HG03108 (cell line): ENCODE measurements at regions not wholly inside any gene's neighbourhood (a gene's known extent, or its start where the extent isn't known, plus 50 kb on each side); places are given as distances from the start of the nearest gene placed in this dataset.
"Not testable (repeated sequence)": the region's sequence is repeated elsewhere in the genome, so short reads cannot be mapped to it uniquely, and the experiment has no call there.

Experiments
- ATAC-seq: cut with Tn5 transposase; IDR thresholded peaks from one replicate; pipeline ENCODE4 v1.9.1; 2021; ENCODE audit warnings: moderate library complexity; ENCODE audit not compliant: unreplicated experiment

DNA sequence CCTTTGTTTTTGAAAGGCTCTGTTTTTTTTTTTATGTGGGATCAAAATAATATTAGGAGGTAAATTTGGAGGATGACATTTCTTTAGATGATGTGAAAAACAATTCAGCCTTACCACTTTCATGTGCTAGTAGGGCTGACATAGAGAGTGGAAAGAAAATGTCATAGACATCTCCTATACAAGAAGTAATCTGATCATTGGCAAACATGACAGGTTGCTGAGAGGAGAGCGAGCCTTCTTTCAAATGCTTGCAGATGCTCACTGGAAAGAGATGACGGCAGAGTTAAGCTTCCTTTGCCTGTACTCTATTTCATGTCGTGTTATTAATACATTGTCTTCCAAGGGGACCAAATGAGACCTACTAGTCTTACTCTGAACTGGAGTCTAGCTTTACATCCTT, 160.1 kb upstream of the DAP start:
- no peak for ATAC-seq

- ATAC-seq, result no peak
Measured at GRCh38 chr5:10920400-10920799, 159.4 kb upstream of the DAP start.

DNA sequence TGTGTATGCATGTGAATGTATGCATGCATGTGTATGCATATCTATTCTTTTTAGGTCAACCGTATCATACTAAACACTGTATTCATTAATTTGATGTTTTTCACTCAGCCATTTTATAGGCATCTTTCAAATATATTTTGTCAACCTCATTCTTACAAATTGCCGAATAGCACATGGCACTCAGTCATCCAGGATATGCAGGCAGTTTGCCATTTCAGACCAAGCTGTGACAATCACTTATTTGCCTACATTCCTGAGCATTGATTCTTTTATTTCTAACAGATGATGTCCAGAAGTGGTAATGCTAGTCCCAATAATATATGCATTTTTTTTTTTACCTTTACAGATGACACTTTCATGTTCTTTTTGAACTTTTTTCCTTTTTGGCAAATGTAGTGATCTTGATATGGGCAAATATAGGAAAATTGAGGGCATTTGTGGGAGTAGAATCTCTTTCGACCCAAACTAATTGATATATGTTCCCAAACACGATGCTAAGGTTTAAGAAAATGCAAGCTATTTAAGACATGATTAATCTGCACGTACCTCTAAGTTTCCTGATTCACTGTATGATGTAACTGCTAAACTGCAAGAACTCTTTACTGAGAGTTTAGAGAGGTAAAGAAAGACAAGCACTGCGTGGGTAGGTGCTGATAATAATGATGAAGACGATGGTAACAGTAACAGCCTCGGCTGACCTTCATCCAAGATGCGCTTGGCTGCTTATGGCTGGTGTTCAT, 153.9 kb upstream of the DAP start:
- ATAC-seq, result no peak

GRCh38 chr5:10913841-10914240, 152.8 kb upstream of the DAP start:
- ATAC-seq, result no peak

DNA sequence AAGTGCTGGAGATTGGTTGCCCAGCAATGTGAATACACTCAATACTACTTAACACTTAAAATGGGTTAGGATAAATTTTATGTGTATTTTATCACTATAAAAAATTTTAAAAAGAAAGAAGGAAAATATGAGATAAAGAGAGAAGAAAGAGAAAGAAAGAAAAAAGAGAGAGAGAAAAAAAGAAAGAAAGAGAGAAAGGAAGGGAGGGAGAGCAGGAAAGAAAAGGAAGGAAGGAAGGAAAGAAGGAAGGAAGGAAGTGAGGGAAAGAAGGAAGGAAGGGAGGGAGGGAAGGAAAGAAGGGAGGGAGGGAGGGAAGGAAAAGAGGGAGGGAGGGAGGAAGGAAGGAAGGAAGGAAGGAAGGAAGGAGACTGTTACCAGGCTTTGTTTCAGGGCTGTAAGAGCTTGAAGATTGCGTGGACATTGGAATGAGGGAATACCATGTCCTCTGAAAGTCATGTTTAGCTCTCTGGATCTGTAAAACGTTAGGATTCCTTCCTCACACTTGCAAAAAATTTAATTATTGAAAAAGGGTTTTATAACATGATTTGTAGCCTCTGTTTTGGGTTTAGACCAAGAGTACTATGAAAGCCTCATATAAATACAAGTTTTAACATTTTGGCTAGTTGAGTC, 152.3 kb upstream of the DAP start:
- ATAC-seq, result no peak

GRCh38 chr5:10912435-10912834, 151.4 kb upstream of the DAP start:
- no peak for ATAC-seq

GRCh38 chr5:10910261-10910660, 149.2 kb upstream of the DAP start:
- no peak for ATAC-seq

GRCh38 chr5:10904862-10905432, 143.9 kb upstream of the DAP start:
- ATAC-seq, result no peak

DNA sequence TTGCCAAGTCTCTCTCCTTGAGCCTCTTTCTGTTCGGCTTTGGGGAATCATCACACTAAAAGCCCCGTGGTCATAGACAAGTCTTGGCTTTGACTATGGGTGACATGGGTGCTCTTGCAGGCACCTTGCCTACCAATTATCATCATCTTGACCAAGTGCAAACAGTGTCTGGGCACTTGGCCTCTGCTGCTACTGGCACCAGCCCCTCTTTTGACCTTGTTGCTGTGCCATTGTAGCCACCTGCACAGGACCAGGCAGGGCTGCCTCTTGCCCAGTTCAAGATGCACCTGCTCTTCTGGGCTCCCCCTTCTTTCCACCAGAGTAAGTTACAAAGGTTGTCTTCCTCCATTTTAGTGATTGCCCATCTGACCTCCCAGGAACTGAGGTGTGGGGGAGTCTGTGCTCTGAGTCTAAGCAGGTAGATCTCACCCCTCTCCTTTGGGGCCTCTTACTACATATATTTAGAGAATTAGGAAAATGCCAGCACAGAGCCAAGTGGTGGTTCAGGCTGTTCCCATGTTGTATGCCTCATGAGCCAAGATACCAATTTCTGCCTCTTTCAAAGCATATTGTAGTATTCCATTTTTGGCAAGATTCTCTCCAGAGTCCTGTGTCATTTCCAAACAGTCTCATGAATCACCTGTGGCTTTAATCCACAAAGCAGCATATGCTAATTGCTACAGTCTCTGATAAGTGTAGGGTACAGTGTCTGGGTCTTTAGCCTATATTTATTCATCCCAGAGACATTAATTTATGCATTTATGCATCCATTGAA, 142.9 kb upstream of the DAP start:
- ATAC-seq, result no peak

GRCh38 chr5:10902145-10902544, 141.1 kb upstream of the DAP start:
- ATAC-seq, result no peak

DNA sequence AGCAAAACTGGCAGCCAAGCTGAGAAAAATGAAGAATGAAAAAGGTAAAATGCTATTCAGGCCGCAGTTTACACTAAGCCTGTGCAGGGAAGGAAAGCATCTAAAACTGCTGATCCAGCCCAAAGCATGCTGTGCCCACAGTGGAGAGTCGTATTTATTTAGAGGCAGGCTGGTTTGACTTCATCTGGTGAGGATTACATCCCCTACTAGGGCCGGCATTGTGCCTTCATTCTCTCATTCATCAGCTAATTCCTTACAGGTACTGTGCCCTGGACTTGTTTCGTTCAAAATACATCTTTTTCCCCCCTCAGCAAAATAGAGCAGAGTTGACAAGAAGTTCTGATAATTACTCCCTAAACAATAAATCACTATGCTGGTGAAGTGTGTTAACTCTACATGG, 137.5 kb upstream of the DAP start:
- ATAC-seq, result no peak

- no peak for ATAC-seq
Measured at GRCh38 chr5:10896016-10896415, 135.0 kb upstream of the DAP start.

DNA sequence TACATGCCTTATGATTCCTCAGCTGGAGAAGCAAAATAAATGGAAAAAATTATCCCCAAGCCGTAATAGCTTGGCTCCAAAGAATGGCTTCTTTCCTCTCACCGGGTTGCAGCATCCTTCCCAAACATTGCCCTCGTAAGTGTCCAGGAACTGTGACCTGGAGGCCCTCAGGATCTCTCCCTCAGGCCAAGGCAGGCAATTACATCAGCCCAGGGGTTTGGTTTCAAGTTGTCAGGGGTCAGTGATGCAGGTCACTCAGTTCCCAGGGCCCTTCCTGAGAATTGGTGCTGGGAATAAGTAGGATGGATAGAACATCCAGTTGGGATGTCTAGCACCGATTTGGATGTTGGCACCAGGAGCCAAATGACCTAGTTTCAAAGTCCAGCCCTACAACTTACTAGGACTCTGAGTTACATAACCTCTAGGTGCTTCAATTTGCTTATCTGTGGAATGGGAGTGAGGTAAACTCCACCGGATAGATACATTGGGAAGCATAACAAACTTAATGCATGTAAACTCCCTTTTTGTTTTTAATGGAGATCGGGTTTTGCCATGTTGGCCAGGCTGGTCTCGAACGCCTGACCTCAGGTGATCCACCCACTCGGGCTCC, 133.5 kb upstream of the DAP start:
- no peak for ATAC-seq

GRCh38 chr5:10892911-10893215, 131.8 kb upstream of the DAP start:
- no peak for ATAC-seq

GRCh38 chr5:10892147-10892910, 131.3 kb upstream of the DAP start:
- no peak for ATAC-seq

GRCh38 chr5:10891193-10891592, 130.2 kb upstream of the DAP start:
- ATAC-seq, result no peak

GRCh38 chr5:10886497-10886896, 125.5 kb upstream of the DAP start:
- ATAC-seq, result no peak

DNA sequence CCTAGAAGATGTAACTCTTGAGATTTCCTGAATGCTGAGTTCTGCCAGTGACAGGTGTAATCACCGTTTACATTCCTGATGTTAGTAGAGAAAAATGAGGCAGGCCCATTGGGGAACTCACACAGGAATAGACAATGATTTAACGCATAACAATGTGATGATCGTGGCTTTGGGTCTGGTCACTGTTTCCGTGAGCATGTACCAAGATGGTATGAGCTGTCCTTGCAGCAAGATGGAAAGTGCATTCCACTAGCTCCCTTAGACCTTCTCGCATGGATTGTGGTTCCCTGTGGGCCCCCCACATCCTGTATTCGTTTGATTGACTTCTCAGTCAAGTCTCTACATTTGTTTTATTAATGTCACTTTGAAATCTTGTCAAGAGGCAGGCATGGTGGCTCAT, 124.0 kb upstream of the DAP start:
- no peak for ATAC-seq

DNA sequence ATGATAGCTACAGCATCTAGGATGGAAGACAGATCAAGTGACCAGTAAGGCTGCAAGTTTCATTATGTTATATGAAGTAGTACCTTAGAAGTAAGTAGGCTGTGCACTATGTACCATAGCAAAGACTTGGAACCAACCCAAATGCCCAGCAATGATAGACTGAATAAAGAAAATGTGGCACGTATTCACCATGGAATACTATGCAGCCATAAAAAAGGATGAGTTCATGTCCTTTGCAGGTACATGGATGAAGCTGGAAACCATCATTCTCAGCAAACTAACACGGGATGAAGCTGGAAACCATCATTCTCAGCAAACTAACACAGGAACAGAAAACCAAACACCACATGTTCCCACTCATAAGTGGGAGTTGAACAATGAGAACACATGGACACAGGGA, 122.9 kb upstream of the DAP start:
- not testable (repeated sequence) for ATAC-seq

GRCh38 chr5:10880934-10881333, 119.9 kb upstream of the DAP start:
- no peak for ATAC-seq

GRCh38 chr5:10876996-10877395, 116.0 kb upstream of the DAP start:
- not testable (repeated sequence) for ATAC-seq
